Heart right ventricle (tissue), 16 donors: ENCODE measurements at regions not wholly inside any gene's neighbourhood (a gene's known extent, or its start where the extent isn't known, plus 50 kb on each side); places are given as distances from the start of the nearest gene placed in this dataset.

Experiments used
- ATAC-seq, 8 donors: fragments of 200-7000 bp; cut with Tn5 transposase; one replicate each; pipeline ENCODE4 v1.9.1; 2020; ENCODE audit warnings: mild to moderate bottlenecking in 8 of 8, moderate library complexity in 8 of 8, moderate number of reproducible peaks in 1 of 8
- DNase-seq, 2 donors: peaks; one replicate each; pipeline ENCODE4 v3.0.0-alpha.2; 2020
- H3K27ac ChIP-seq, 10 donors: fragments of 200-600 bp; sonication (generic) in 2 of 10; one replicate each; pipeline versions ENCODE4 v1.5.0 to v1.8.0; 2020 to 2022; ENCODE audit warnings: mild to moderate bottlenecking in 3 of 10
- H3K27me3 ChIP-seq, 7 donors: fragments of 200-600 bp; one replicate each; pipeline ENCODE4 v1.8.0; 2021 to 2022; ENCODE audit warnings: mild to moderate bottlenecking in 2 of 7
- H3K36me3 ChIP-seq, 9 donors: fragments of 200-600 bp; sonication (generic) in 1 of 9; one replicate each; pipeline versions ENCODE4 v1.5.0 to v1.8.0; 2020 to 2022; ENCODE audit warnings: mild to moderate bottlenecking in 2 of 9
- H3K4me1 ChIP-seq, 9 donors: fragments of 200-600 bp; sonication (generic) in 1 of 9; one replicate each; pipeline versions ENCODE4 v1.5.0 to v1.8.0; 2020 to 2022; ENCODE audit warnings: mild to moderate bottlenecking in 4 of 9
- H3K4me3 ChIP-seq, 10 donors: fragments of 200-600 bp; sonication (generic) in 2 of 10; one replicate each; pipeline versions ENCODE4 v1.5.0 to v1.8.0; 2020 to 2022; ENCODE audit warnings: mild to moderate bottlenecking in 7 of 10, moderate library complexity in 2 of 10
- H3K9me3 ChIP-seq, 11 donors: fragments of 200-600 bp in 10 of 11; sonication (generic) in 2 of 11; one replicate each; pipeline versions ENCODE4 v1.5.0 to v1.8.0; 2013 to 2022; ENCODE audit warnings: mild to moderate bottlenecking in 2 of 11, control low read depth in 1 of 11, moderate library complexity in 1 of 11
- CTCF ChIP-seq, 9 donors: fragments of 200-600 bp; sonication (generic) in 2 of 9; IDR thresholded peaks; one replicate each; pipeline versions ENCODE4 v1.5.0 to v1.8.0; 2021 to 2022; ENCODE audit warnings: antibody characterized with exemption in 9 of 9, mild to moderate bottlenecking in 5 of 9, moderate library complexity in 1 of 9
- WGBS, 2 donors: extraction: QIAGEN DNeasy Blood & Tissue Kit; methylation state at CpG; one replicate each; pipeline ENCODE4 v1.1.7; 2013; ENCODE audit warnings: inconsistent platforms in 1 of 2; 5-methylcytosine and 5-hydroxymethylcytosine counted together
- intact Hi-C, 10 donors: fragments of 100-400 bp; cut with DNase I; formaldehyde crosslinking; loops; one replicate each; pipeline versions ENCODE4 v1.11.1 to v1.14.2; 2022
- donor health status: Arrhythmogenic right ventricular cardiomyopathy.
- donor health status: ischemic (EF 13 %, LVEDD 7.1; RV severe dilation, severe dysfunction).
- donor health status: healthy with polysubstance abuse.
- donor health status: DM: no; HTN: yes; CAD: no.
- donor health status: DM: no; HTN: no; CAD: no.
- donor health status: ischemic (EF 25% LVEDD 6.9; RV normal size, moderate dysfunction).
- donor health status: ischemic (EF 25% LVEDD 5.7; RV mildly dilated, moderate dysfunction).
- donor health status: healthy.
- donor health status: DM: yes; HTN: yes; CAD: no.
- donor health status: Ischemic cardiomyopathy.
- donor health status: ischemic (EF 35%, LVEDD 5.7; RV mildly dilated, moderate dysfunction).
- donor health status: nonischemic (EF 11% LVEDD 7.7; RV severe dilation, severe dysfunction).
- donor health status: DM: yes; HTN: yes; CAD: no.
- donor health status: PGD.
- donor health status: ischemic (EF 29% LVEDD 5.4; RV normal size, mild dysfunction).
- donor health status: nonischemic (EF 23%, LVEDD 6.1; RV moderate dilation, normal function).

GRCh38 chr5:155689406-155689805, 637.6 kb upstream of the SGCD start:
- no peak overlapping the region for H3K27ac ChIP-seq
- ATAC-seq (no peak), DNase-seq (no peak)
- no peaks in the 10 kb centered on the region for H3K9me3 ChIP-seq
- H3K27me3 ChIP-seq: no peaks in the 10 kb centered on the region
- H3K36me3 ChIP-seq: no peaks in the 10 kb centered on the region
- H3K4me1 ChIP-seq: no peaks in the 10 kb centered on the region
- 15 to 30% methylated on average over 1 of the region's 1 CpG for WGBS, 2 donors
- no peak overlapping the region for H3K4me3 ChIP-seq
- TF ChIP-seq CTCF (IDR thresholded peaks at IDR 0.05): no peak
- intact Hi-C loops: no loop called here

GRCh38 chr5:155696362-155696761, 630.6 kb upstream of the SGCD start:
- TF ChIP-seq CTCF (IDR thresholded peaks at IDR 0.05): no peak
- DNase-seq (no peak), ATAC-seq (no peak)
- Histone ChIP-seq H3K9me3 (peaks cover 0 to 24% (median 6%) of the 10 kb centered on the region in 11 donors), H3K4me1 (no peaks in the 10 kb centered on the region), H3K36me3 (no peaks in the 10 kb centered on the region), H3K27me3 (no peaks in the 10 kb centered on the region), H3K27ac (no peak overlapping the region), H3K4me3 (no peak overlapping the region)
- 52 to 62% methylated on average over 1 of the region's 1 CpG for WGBS, 2 donors
- intact Hi-C loops: no loop called here

GRCh38 chr5:155697236-155697635, 629.7 kb upstream of the SGCD start:
- no peaks in the 10 kb centered on the region for H3K36me3 ChIP-seq
- TF ChIP-seq CTCF (IDR thresholded peaks at IDR 0.05): no peak
- no peak overlapping the region for H3K27ac ChIP-seq
- H3K9me3 ChIP-seq: peaks cover 0 to 28% (median 6%) of the 10 kb centered on the region in 11 donors
- intact Hi-C loops: no loop called here
- 73 to 77% methylated on average over 4 of the region's 4 CpGs for WGBS, 2 donors
- H3K4me3 ChIP-seq: no peak overlapping the region
- H3K27me3 ChIP-seq: no peaks in the 10 kb centered on the region
- DNase-seq: no peak
- H3K4me1 ChIP-seq: no peaks in the 10 kb centered on the region
- ATAC-seq: no peak

DNA sequence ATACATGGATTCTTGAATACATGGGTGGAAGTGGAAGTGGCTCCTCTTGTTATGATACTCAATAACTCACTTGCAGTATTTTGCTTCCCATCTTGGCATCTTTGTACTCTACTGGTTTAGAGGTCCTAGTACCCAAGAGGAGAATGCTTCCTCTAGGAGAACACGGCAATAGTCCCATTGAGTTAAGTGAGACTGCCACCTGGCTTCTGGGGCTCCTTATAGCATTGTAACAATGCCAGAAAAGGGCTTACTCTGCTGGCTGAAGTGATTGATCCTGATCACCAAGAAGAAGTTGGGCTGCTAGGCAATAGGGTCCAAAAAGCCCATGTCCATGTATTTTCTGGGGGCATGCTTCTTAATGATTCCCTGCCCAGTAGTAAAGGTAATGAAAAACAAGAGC, 627.6 kb upstream of the SGCD start:
- H3K36me3 ChIP-seq: no peaks in the 10 kb centered on the region
- H3K9me3 ChIP-seq: peaks cover 0 to 28% (median 6%) of the 10 kb centered on the region in 11 donors
- H3K4me3 ChIP-seq: no peak overlapping the region
- no peaks in the 10 kb centered on the region for H3K4me1 ChIP-seq
- DNase-seq (no peak), ATAC-seq (no peak)
- H3K27me3 ChIP-seq: no peaks in the 10 kb centered on the region
- no peak for TF ChIP-seq CTCF (IDR thresholded peaks at IDR 0.05)
- H3K27ac ChIP-seq: no peak overlapping the region
- WGBS, 2 donors: 36 to 48% methylated on average over 1 of the region's 1 CpG
- intact Hi-C loops: no loop called here

- peak in 1 of 9 donors; percentile 16 for TF ChIP-seq CTCF (IDR thresholded peaks at IDR 0.05)
- DNase-seq: no peak
- Histone ChIP-seq H3K36me3 (no peaks in the 10 kb centered on the region), H3K27me3 (no peaks in the 10 kb centered on the region), H3K9me3 (peaks cover 0 to 28% (median 6%) of the 10 kb centered on the region in 11 donors), H3K27ac (no peak overlapping the region), H3K4me1 (no peaks in the 10 kb centered on the region), H3K4me3 (no peak overlapping the region)
- intact Hi-C loops: no loop called here
- 35 to 40% methylated on average over 3 of the region's 3 CpGs for WGBS, 2 donors
- no peak for ATAC-seq
These were observed 626.6 kb upstream of the SGCD start for GRCh38 chr5:155700333-155700732.
